H1 (cell line): ENCODE measurements at regions not wholly inside any gene's neighbourhood (a gene's known extent, or its start where the extent isn't known, plus 50 kb on each side); places are given as distances from the start of the nearest gene placed in this dataset.

Experiments used
- CHD2 ChIP-seq: IDR thresholded peaks from 2 replicates; pipeline ENCODE4 v1.6.1; 2012; ENCODE audit warnings: low read length, improper control_type of control experiment
- KDM1A ChIP-seq: fragments of 200-600, 300-600 bp; sonication (generic); IDR thresholded peaks from 2 replicates; pipeline ENCODE4 v1.7.1; 2016; ENCODE audit warnings: mild to moderate bottlenecking, low read length, borderline replicate concordance
- SIN3A ChIP-seq, 2 experiments: IDR thresholded peaks in 1 of 2; conservative IDR thresholded peaks in 1 of 2; 2 replicates each; pipeline ENCODE4 v1.6.1; 2011 to 2012; ENCODE audit warnings: low read length in 2 of 2, improper control_type of control experiment in 1 of 2, low read depth in 1 of 2, mild to moderate bottlenecking in 1 of 2
- SP1 ChIP-seq: IDR thresholded peaks from 2 replicates; pipeline ENCODE4 v1.6.1; 2011; ENCODE audit warnings: low read depth, low read length

GRCh38 chr1:5369223-5369622 lies 623.0 kb downstream of the NPHP4 start (continued):
- TF ChIP-seq SIN3A (conservative IDR thresholded peaks at IDR 0.05 in 1 of 2, IDR thresholded peaks at IDR 0.05 in 1 of 2; ENCODE audit: low read depth in 1 of 2, low read length in 2 of 2): no peak
- TF ChIP-seq SP1: no peak
- no peak for TF ChIP-seq KDM1A
- no peak for TF ChIP-seq CHD2
